Caco-2 (cell line): ENCODE measurements at regions not wholly inside any gene's neighbourhood (a gene's known extent, or its start where the extent isn't known, plus 50 kb on each side); places are given as distances from the start of the nearest gene placed in this dataset.

ENCODE experiments used
- BruUV-seq: library from RNA; stranded (reverse); fragments of 400-500 nt; replicated peaks from 2 replicates; lab custom pipeline; 2021; lab: Mats Ljungman, UMichigan
- CTCF ChIA-PET: fragments of 300-600 bp; sonication (Branson Sonifier 250); formaldehyde crosslinking; loops from one replicate; lab custom pipeline; 2022; ENCODE audit warnings: antibody characterized with exemption; lab: Charles Lee
- POLR2A ChIA-PET: fragments of 300-600 bp; sonication (Branson Sonifier 250); formaldehyde crosslinking; loops from one replicate; lab custom pipeline; 2022; ENCODE audit warnings: antibody characterized with exemption; lab: Charles Lee
- DNase-seq, 2 experiments: peaks; one replicate each; pipeline versions ENCODE4 v3.0.0 to v3.0.0-alpha.2; 2020 to 2022
- H3K27me3 ChIP-seq: replicated peaks from 2 replicates; pipeline ENCODE4 v1.6.0; 2011; ENCODE audit warnings: low read length; ENCODE audit not compliant: control insufficient read depth, insufficient read depth
- H3K36me3 ChIP-seq: 2 replicates; pipeline ENCODE4 v1.5.1; 2011; ENCODE audit warnings: low read length; ENCODE audit not compliant: control insufficient read depth, insufficient read depth
- H3K4me1 ChIP-seq: fragments of 250-450 bp; sonication (Bioruptor Pico); 2 replicates; pipeline ENCODE4 v1.5.1; 2020; ENCODE audit warnings: mild to moderate bottlenecking
- H3K4me3 ChIP-seq: 2 replicates; pipeline ENCODE4 v1.5.1; 2011; ENCODE audit warnings: low read depth, mild to moderate bottlenecking, control low read depth, low read length
- H3K9me3 ChIP-seq: fragments of 250-450 bp; sonication (Bioruptor Pico); 2 replicates; pipeline ENCODE4 v1.5.1; 2020; ENCODE audit warnings: mild to moderate bottlenecking, moderate library complexity
- H3K27ac Mint-ChIP-seq: one replicate; pipeline ENCODE4 v1.8.0; 2022; ENCODE audit warnings: mixed read lengths; ENCODE audit not compliant: unreplicated experiment
- H3K27me3 Mint-ChIP-seq: one replicate; pipeline ENCODE4 v1.8.0; 2022; ENCODE audit warnings: mixed read lengths; ENCODE audit not compliant: insufficient read depth, unreplicated experiment
- H3K36me3 Mint-ChIP-seq: one replicate; pipeline ENCODE4 v1.8.0; 2022; ENCODE audit warnings: mild to moderate bottlenecking, mixed read lengths; ENCODE audit not compliant: insufficient read depth, unreplicated experiment
- H3K4me1 Mint-ChIP-seq: one replicate; pipeline ENCODE4 v1.8.0; 2022; ENCODE audit warnings: low read depth, mixed read lengths; ENCODE audit not compliant: unreplicated experiment
- H3K4me3 Mint-ChIP-seq: one replicate; pipeline ENCODE4 v1.8.0; 2022; ENCODE audit warnings: mild to moderate bottlenecking, moderate library complexity, mixed read lengths; ENCODE audit not compliant: unreplicated experiment
- H3K9me3 Mint-ChIP-seq: one replicate; pipeline ENCODE4 v1.8.0; 2022; ENCODE audit warnings: mixed read lengths; ENCODE audit not compliant: unreplicated experiment
- CTCF ChIP-seq, 2 experiments: fragments of 200-600 bp in 1 of 2; IDR thresholded peaks; 1 replicate in 1 of 2; 2 replicates in 1 of 2; pipeline versions ENCODE4 v1.5.1 to v1.8.0; 2011 to 2022; ENCODE audit warnings: antibody characterized with exemption in 1 of 2, control low read depth in 1 of 2, inconsistent platforms in 1 of 2, low read depth in 1 of 2, low read length in 1 of 2, mild to moderate bottlenecking in 1 of 2, moderate library complexity in 1 of 2; ENCODE audit not compliant: insufficient read depth in 1 of 2, severe bottlenecking in 1 of 2, unreplicated experiment in 1 of 2
- intact Hi-C: fragments of 100-400 bp; cut with micrococcal nuclease; formaldehyde crosslinking; loops from one replicate; pipeline ENCODE4 v1.10.0; 2022; ENCODE audit not compliant: unreplicated experiment

- ChIA-PET POLR2A (no interaction called here), CTCF (no interaction called here)
- H3K4me3 Mint-ChIP-seq: no peak overlapping the region
- Histone ChIP-seq H3K36me3 (no peaks in the 10 kb centered on the region), H3K4me1 (no peaks in the 10 kb centered on the region), H3K9me3 (no peaks in the 10 kb centered on the region), H3K4me3 (no peak overlapping the region), H3K27me3 (no peaks in the 10 kb centered on the region)
- DNase-seq: no peak
- H3K9me3 Mint-ChIP-seq: no peaks in the 10 kb centered on the region
- TF ChIP-seq CTCF (IDR thresholded peaks at IDR 0.05; ENCODE audit: insufficient read depth in 1 of 2, low read depth in 1 of 2, low read length in 1 of 2, severe bottlenecking in 1 of 2, unreplicated experiment in 1 of 2): no peak
- peaks cover 12% of the 10 kb centered on the region for H3K4me1 Mint-ChIP-seq
- H3K36me3 Mint-ChIP-seq: no peaks in the 10 kb centered on the region
- intact Hi-C loops: no loop called here
- no peak overlapping the region for H3K27ac Mint-ChIP-seq
- no TSS peak for BruUV-seq
- no peaks in the 10 kb centered on the region for H3K27me3 Mint-ChIP-seq
Observed at GRCh38 chr13:59459972-59460371, 703.8 kb downstream of the DIAPH3 start.

GRCh38 chr13:59461411-59461810 lies 702.3 kb downstream of the DIAPH3 start:
- Mint-ChIP-seq H3K4me3 (no peak overlapping the region), H3K4me1 (peaks cover 7% of the 10 kb centered on the region), H3K36me3 (no peaks in the 10 kb centered on the region), H3K27me3 (no peaks in the 10 kb centered on the region), H3K9me3 (no peaks in the 10 kb centered on the region), H3K27ac (no peak overlapping the region)
- Histone ChIP-seq H3K27me3 (no peaks in the 10 kb centered on the region), H3K9me3 (no peaks in the 10 kb centered on the region), H3K36me3 (no peaks in the 10 kb centered on the region), H3K4me1 (no peaks in the 10 kb centered on the region), H3K4me3 (no peak overlapping the region)
- DNase-seq: no peak
- intact Hi-C loops: no loop called here
- no peak for TF ChIP-seq CTCF (IDR thresholded peaks at IDR 0.05; ENCODE audit: insufficient read depth in 1 of 2, low read depth in 1 of 2, low read length in 1 of 2, severe bottlenecking in 1 of 2, unreplicated experiment in 1 of 2)
- POLR2A ChIA-PET: no interaction called here
- BruUV-seq: no TSS peak
- CTCF ChIA-PET: no interaction called here

DNA sequence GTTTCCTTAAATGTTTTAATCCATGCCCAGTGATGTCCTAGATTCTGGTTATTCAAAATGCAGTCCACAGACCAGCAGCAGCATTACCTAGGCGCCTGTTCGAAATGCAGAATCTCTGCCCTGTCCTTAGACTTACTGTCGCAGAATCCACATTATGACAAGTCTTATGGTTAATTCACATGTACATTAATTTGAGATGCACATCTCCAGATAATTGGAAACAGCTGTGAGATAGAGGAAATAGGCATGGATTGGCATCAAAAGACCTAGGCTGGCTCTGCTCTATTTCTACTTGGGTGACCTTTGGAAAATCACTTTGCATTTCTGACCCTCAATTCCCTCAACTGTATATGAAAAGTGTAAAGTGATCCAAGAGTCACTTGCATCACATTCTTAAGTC lies 700.7 kb downstream of the DIAPH3 start:
- H3K36me3 Mint-ChIP-seq: no peaks in the 10 kb centered on the region
- intact Hi-C loops: no loop called here
- H3K9me3 ChIP-seq: no peaks in the 10 kb centered on the region
- BruUV-seq: no TSS peak
- ChIA-PET CTCF (no interaction called here), POLR2A (no interaction called here)
- no peak for DNase-seq
- no peaks in the 10 kb centered on the region for H3K27me3 ChIP-seq
- no peak overlapping the region for H3K4me3 ChIP-seq
- no peak for TF ChIP-seq CTCF (IDR thresholded peaks at IDR 0.05; ENCODE audit: insufficient read depth in 1 of 2, low read depth in 1 of 2, low read length in 1 of 2, severe bottlenecking in 1 of 2, unreplicated experiment in 1 of 2)
- H3K4me3 Mint-ChIP-seq: no peak overlapping the region
- no peaks in the 10 kb centered on the region for H3K27me3 Mint-ChIP-seq
- no peak overlapping the region for H3K27ac Mint-ChIP-seq
- peaks cover 7% of the 10 kb centered on the region for H3K4me1 Mint-ChIP-seq
- no peaks in the 10 kb centered on the region for H3K4me1 ChIP-seq
- H3K36me3 ChIP-seq: no peaks in the 10 kb centered on the region
- no peaks in the 10 kb centered on the region for H3K9me3 Mint-ChIP-seq
